Kasumi-1 (cell line): ENCODE measurements at regions not wholly inside any gene's neighbourhood (a gene's known extent, or its start where the extent isn't known, plus 50 kb on each side); places are given as distances from the start of the nearest gene placed in this dataset.
"Not testable (repeated sequence)": the region's sequence is repeated elsewhere in the genome, so short reads cannot be mapped to it uniquely, and the experiment has no call there.

Experiments used
- DNase-seq, 2 experiments: peaks; one replicate each; lab custom pipeline; 2025; lab: John Stamatoyannopoulos, UW

- no peak for DNase-seq
Measured at GRCh38 chr5:8805653-8806052, 740.2 kb downstream of the SEMA5A start.

GRCh38 chr5:8807636-8808035 lies 738.2 kb downstream of the SEMA5A start:
- no peak for DNase-seq

GRCh38 chr5:8811581-8811980 lies 734.3 kb downstream of the SEMA5A start:
- DNase-seq, result no peak

- no peak for DNase-seq
Measured at GRCh38 chr5:8813180-8813579, 732.7 kb downstream of the SEMA5A start.

- DNase-seq, result no peak
Measured at GRCh38 chr5:8814105-8814504, 731.8 kb downstream of the SEMA5A start.

GRCh38 chr5:8824371-8824770 lies 721.5 kb downstream of the SEMA5A start:
- no peak for DNase-seq

- no peak for DNase-seq
Measured at GRCh38 chr5:8825139-8825757, 720.6 kb downstream of the SEMA5A start.

- no peak for DNase-seq
Measured at GRCh38 chr5:8826508-8826907, 719.4 kb downstream of the SEMA5A start.

GRCh38 chr5:8827696-8828095 lies 718.2 kb downstream of the SEMA5A start:
- DNase-seq, result no peak

GRCh38 chr5:8828596-8829322 lies 717.1 kb downstream of the SEMA5A start:
- DNase-seq, result no peak

- peak; percentile 15 to 45 for DNase-seq
Measured at GRCh38 chr5:8829323-8830029, 716.4 kb downstream of the SEMA5A start.

GRCh38 chr5:8831251-8831650 lies 714.6 kb downstream of the SEMA5A start:
- no peak for DNase-seq

- no peak for DNase-seq
Measured at GRCh38 chr5:8831854-8832253, 714.0 kb downstream of the SEMA5A start.

- DNase-seq, result no peak
Measured at GRCh38 chr5:8839361-8840055, 706.4 kb downstream of the SEMA5A start.

- DNase-seq, result no peak
Measured at GRCh38 chr5:8840237-8840636, 705.6 kb downstream of the SEMA5A start.

GRCh38 chr5:8840746-8841145 lies 705.1 kb downstream of the SEMA5A start:
- DNase-seq, result not testable (repeated sequence)

- DNase-seq, result peak in 1 of 2 experiments; percentile 4
Measured at GRCh38 chr5:8842971-8843551, 702.8 kb downstream of the SEMA5A start.

- no peak for DNase-seq
Measured at GRCh38 chr5:8843771-8844170, 702.1 kb downstream of the SEMA5A start.

- no peak for DNase-seq
Measured at GRCh38 chr5:8844206-8844605, 701.7 kb downstream of the SEMA5A start.

GRCh38 chr5:8844847-8845246 lies 701.0 kb downstream of the SEMA5A start:
- DNase-seq, result peak; percentile 12 to 34

- DNase-seq, result no peak
Measured at GRCh38 chr5:8845296-8845695, 700.6 kb downstream of the SEMA5A start.

GRCh38 chr5:8848366-8848765 lies 697.5 kb downstream of the SEMA5A start:
- no peak for DNase-seq
